ENCODE measurements at regions not wholly inside any gene's neighbourhood (a gene's known extent, or its start where the extent isn't known, plus 50 kb on each side); places are given as distances from the start of the nearest gene placed in this dataset.

DNA sequence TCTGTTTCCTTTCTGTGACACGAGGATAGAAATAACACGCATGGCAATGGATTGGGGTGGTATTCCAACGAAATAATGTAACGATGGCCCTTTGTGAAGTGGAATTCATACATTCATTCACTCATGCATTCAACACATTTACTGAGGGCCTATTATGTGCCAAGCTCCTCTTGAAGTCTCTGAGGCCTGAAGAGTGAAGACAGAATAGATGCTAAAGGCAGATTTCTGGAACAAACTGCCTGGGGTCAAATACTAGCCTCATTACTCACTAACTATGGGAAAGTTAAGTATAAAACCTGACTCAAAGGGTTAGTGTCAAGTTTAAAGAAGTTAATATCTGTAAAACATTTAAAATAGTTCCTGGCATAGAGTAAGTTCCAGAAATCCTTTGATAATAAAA is 279.6 kb upstream of the SULF2 start:
- TF ChIP-seq, protein P1, sequence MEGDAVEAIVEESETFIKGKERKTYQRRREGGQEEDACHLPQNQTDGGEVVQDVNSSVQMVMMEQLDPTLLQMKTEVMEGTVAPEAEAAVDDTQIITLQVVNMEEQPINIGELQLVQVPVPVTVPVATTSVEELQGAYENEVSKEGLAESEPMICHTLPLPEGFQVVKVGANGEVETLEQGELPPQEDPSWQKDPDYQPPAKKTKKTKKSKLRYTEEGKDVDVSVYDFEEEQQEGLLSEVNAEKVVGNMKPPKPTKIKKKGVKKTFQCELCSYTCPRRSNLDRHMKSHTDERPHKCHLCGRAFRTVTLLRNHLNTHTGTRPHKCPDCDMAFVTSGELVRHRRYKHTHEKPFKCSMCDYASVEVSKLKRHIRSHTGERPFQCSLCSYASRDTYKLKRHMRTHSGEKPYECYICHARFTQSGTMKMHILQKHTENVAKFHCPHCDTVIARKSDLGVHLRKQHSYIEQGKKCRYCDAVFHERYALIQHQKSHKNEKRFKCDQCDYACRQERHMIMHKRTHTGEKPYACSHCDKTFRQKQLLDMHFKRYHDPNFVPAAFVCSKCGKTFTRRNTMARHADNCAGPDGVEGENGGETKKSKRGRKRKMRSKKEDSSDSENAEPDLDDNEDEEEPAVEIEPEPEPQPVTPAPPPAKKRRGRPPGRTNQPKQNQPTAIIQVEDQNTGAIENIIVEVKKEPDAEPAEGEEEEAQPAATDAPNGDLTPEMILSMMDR (IDR thresholded peaks at IDR 0.05) = no peak
- TF ChIP-seq POLR2A (IDR thresholded peaks at IDR 0.05) = no peak

DNA sequence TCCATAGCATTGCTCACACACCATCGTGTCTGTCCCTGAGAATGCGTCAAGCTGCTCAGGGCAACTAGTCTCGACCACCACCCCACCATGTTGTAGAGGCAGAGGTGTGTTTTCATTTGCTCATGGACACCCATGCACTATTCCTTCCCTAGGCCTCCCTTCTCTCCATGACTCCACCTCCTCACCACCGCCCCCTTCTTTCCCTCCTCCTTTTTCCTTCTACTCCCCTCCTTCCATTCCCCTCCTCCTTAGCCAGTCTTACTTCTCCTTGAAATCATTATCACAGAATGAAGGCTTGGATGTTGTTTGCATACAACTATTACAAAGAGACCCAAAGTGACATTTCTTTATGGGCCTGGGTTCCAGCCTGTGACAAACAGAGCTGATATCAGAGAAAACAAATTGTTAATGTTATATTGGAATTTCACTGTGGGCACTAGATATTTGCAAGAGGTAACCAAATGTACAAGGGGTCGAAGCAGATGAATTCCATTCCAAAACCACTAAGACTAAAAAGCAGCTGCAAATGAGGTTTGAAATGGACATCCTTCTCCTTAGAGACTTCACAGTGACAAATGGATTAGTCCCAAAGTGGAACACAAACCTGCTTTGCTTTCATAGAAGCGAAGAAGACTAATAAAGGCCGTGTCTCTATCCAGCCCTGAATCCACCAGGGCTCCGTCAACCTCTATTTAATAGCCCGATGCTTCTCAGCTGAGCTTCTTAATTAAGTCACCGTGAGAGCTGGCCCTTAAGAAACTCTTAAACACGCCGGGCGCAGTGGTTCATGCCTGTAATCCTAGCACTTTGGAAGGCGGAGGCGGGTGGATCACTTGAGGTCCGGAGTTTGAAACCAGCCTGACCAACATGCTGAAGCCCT is 275.8 kb upstream of the SULF2 start:
- Histone ChIP-seq H3K27ac (no peak overlapping the region), H3K27me3 (no peaks in the 10 kb centered on the region), H3K9me3 (no peaks in the 10 kb centered on the region), H3K36me3 (replicated peaks in 1 of 2; ENCODE audit: insufficient read depth in 1 of 2, low read depth in 2 of 2) (no peaks in the 10 kb centered on the region), H3K4me3 (no peak overlapping the region), H3K4me1 (no peaks in the 10 kb centered on the region)
- no peak for ATAC-seq
- no peak for TF ChIP-seq POLR2A (IDR thresholded peaks at IDR 0.05)
- TF ChIP-seq, protein P1 (IDR thresholded peaks at IDR 0.05) = no peak
- intact Hi-C loops (cut with DNase I) = no loop called here
- DNase-seq = no peak
- 86 to 88% methylated on average over 16 of the region's 16 CpGs for WGBS, 2 donors

More for the DNA sequence above, 279.6 kb upstream of the SULF2 start:
- Histone ChIP-seq H3K27me3 (no peaks in the 10 kb centered on the region), H3K4me3 (no peak overlapping the region), H3K36me3 (replicated peaks in 1 of 2; ENCODE audit: insufficient read depth in 1 of 2, low read depth in 2 of 2) (no peaks in the 10 kb centered on the region), H3K4me1 (no peaks in the 10 kb centered on the region), H3K27ac (no peak overlapping the region), H3K9me3 (no peaks in the 10 kb centered on the region)
- no peak for DNase-seq
- WGBS, 2 donors = 70 to 74% methylated on average over 4 of the region's 4 CpGs
- no peak for ATAC-seq
- intact Hi-C loops (cut with DNase I) = no loop called here

DNA sequence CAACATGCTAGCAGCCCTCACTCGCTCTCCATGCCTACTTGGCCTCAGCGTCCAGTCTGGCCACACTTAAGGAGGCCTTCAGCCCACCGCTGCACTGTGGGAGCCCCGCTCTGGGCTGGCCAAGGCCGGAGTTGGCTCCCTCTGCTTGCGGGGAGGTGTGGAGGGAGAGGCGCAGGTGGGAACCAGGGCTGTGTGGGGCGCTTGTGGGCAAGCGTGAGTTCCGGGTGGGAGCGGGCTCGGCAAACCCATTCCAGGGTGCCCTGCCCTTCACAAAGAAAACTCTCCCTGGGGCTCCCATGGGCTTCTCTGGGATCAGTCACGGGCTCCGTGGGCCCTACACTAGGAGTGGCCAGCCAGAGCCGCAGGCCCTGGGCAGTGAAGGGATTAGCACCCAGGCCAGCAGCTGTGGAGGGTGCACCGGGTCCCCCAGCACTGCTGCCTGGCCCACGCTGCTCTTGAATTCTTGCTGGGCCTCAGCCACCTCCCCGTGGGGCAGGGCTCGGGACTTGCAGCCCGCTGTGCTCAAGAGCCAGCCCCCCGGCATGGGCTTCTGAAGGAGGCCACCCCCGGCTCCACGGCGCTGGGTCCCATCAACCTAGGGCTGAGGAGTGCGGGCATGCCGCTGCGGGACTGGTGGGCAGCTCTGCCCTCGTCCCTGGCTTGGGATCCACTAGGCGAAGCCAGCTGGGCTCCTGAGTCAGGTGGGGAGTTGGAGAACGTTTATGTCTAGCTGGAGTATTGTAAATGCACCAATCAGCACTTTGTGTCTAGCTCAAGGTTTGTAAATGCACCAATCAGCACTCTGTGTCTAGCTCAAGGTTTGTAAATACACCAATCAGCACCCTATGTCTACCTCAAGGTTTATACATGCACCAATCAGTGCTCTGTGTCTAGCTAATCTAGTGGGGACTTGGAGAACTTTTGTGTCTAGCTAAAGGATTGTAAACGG is 273.6 kb upstream of the SULF2 start:
- no peaks in the 10 kb centered on the region for H3K4me1 ChIP-seq
- H3K36me3 ChIP-seq (replicated peaks in 1 of 2; ENCODE audit: insufficient read depth in 1 of 2, low read depth in 2 of 2) = no peaks in the 10 kb centered on the region
- DNase-seq (no peak), ATAC-seq (no peak)
- WGBS, 2 donors = 81 to 82% methylated on average over 18 to 28 of the region's 31 CpGs
- TF ChIP-seq, protein P1 (IDR thresholded peaks at IDR 0.05) = no peak
- no peaks in the 10 kb centered on the region for H3K27me3 ChIP-seq
- H3K9me3 ChIP-seq = no peaks in the 10 kb centered on the region
- no peak overlapping the region for H3K27ac ChIP-seq
- intact Hi-C loops (cut with DNase I) = no loop called here
- no peak overlapping the region for H3K4me3 ChIP-seq

DNA sequence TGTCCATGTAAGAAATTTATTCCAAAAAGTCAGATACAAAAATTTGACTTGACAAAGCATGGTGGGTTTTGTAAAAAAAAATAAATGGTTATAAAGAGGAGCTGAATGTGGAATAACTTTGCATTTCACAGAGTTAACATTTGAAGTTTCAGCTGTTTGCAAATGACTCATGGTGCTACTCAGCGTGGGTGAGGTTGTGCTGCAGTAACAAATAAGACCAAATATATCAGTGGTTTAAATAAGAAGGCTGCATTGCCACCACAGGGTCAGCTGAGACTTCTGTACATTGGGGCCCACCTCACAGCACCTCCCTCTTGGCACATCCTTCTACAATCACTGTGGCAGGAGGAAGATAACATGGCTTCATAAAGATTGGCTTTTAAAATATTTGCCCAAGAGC is 272.5 kb upstream of the SULF2 start:
- TF ChIP-seq POLR2A (IDR thresholded peaks at IDR 0.05) = no peak
- TF ChIP-seq, protein P1 (IDR thresholded peaks at IDR 0.05) = no peak
- H3K27ac ChIP-seq = no peak overlapping the region
- intact Hi-C loops (cut with DNase I) = no loop called here
- no peaks in the 10 kb centered on the region for H3K9me3 ChIP-seq
- WGBS, 2 donors = 60 to 62% methylated on average over 1 of the region's 1 CpG
- no peaks in the 10 kb centered on the region for H3K4me1 ChIP-seq
- no peaks in the 10 kb centered on the region for H3K36me3 ChIP-seq (replicated peaks in 1 of 2; ENCODE audit: insufficient read depth in 1 of 2, low read depth in 2 of 2)
- H3K27me3 ChIP-seq = no peaks in the 10 kb centered on the region
- DNase-seq (no peak), ATAC-seq (no peak)
- H3K4me3 ChIP-seq = no peak overlapping the region

Data from body of pancreas (tissue), 4 donors.